HG03108 (cell line): ENCODE measurements at regions not wholly inside any gene's neighbourhood (a gene's known extent, or its start where the extent isn't known, plus 50 kb on each side); places are given as distances from the start of the nearest gene placed in this dataset.
"Not testable (repeated sequence)": the region's sequence is repeated elsewhere in the genome, so short reads cannot be mapped to it uniquely, and the experiment has no call there.

Source experiments
- ATAC-seq: cut with Tn5 transposase; IDR thresholded peaks from one replicate; pipeline ENCODE4 v1.9.1; 2021; ENCODE audit warnings: moderate library complexity; ENCODE audit not compliant: unreplicated experiment

GRCh38 chr18:9042766-9043481 lies 59.6 kb upstream of the NDUFV2 start:
- no peak for ATAC-seq

GRCh38 chr18:9043581-9043980 lies 58.9 kb upstream of the NDUFV2 start:
- ATAC-seq: no peak

- ATAC-seq: no peak
Observed at GRCh38 chr18:9047715-9048114, 54.8 kb upstream of the NDUFV2 start.

GRCh38 chr18:9048236-9048635 lies 54.3 kb upstream of the NDUFV2 start:
- no peak for ATAC-seq

GRCh38 chr18:9048808-9049494 lies 53.5 kb upstream of the NDUFV2 start:
- no peak for ATAC-seq

- ATAC-seq: no peak
Observed at GRCh38 chr18:9049495-9049809, 53.0 kb upstream of the NDUFV2 start.

- not testable (repeated sequence) for ATAC-seq
Observed at GRCh38 chr18:9050628-9051284, 51.7 kb upstream of the NDUFV2 start.
